Sigmoid colon (tissue), 4 donors: ENCODE measurements at regions not wholly inside any gene's neighbourhood (a gene's known extent, or its start where the extent isn't known, plus 50 kb on each side); places are given as distances from the start of the nearest gene placed in this dataset.

Experiments used
- CTCF ChIP-seq, 4 experiments: fragments of 450-650 bp in 3 of 4; fragments of 200-600 bp in 1 of 4; IDR thresholded peaks; one replicate each; pipeline ENCODE4 v1.5.1; 2016 to 2019; ENCODE audit warnings: antibody characterized with exemption in 4 of 4, mild to moderate bottlenecking in 3 of 4, moderate library complexity in 2 of 4
- EP300 ChIP-seq, 4 donors: sonication (generic); formaldehyde crosslinking; IDR thresholded peaks; one replicate each; pipeline ENCODE4 v1.6.1; 2017; ENCODE audit warnings: antibody characterized with exemption in 4 of 4
- POLR2A ChIP-seq, 2 donors: fragments of 450-650 bp; IDR thresholded peaks; one replicate each; pipeline ENCODE4 v1.6.1; 2016; ENCODE audit warnings: antibody characterized with exemption in 2 of 2, mild to moderate bottlenecking in 2 of 2, moderate library complexity in 2 of 2
- POLR2AphosphoS5 ChIP-seq, 4 donors: sonication (generic); formaldehyde crosslinking; IDR thresholded peaks; one replicate each; pipeline ENCODE4 v1.6.1; 2017; ENCODE audit warnings: antibody characterized with exemption in 4 of 4

GRCh38 chr13:50592412-50593155 lies 250.9 kb downstream of the DLEU7 start:
- no peak for TF ChIP-seq CTCF (IDR thresholded peaks at IDR 0.05)
- TF ChIP-seq POLR2AphosphoS5 (IDR thresholded peaks at IDR 0.05): no peak
- no peak for TF ChIP-seq POLR2A (IDR thresholded peaks at IDR 0.05)
- TF ChIP-seq EP300 (IDR thresholded peaks at IDR 0.05): no peak
